ENCODE measurements at regions not wholly inside any gene's neighbourhood (a gene's known extent, or its start where the extent isn't known, plus 50 kb on each side); places are given as distances from the start of the nearest gene placed in this dataset.

DNA sequence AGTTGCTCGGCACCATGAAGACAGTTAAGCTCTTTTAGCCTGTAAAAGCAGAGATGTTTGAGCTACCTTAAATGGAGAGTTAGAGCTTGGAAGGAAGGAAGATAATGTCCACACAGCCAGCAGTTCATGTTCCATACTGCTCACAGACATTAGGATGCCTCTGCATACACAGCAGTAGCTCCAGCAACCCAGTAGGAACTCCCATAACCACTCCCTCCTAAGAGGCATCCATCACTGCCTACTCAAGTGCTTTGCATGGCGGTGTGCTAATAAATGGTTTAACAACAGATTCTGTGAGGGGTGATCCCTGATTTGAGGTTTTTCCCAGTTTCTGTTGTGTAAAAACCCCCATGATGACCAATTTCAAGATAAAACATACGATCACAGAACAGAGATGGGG is 286.4 kb downstream of the HACE1 start:
- TF ChIP-seq POLR2A (IDR thresholded peaks at IDR 0.05; ENCODE audit: low read length) (no peak), GATA1 (IDR thresholded peaks at IDR 0.05; ENCODE audit: low read depth, low read length) (no peak)
